H1 (cell line): ENCODE measurements at regions not wholly inside any gene's neighbourhood (a gene's known extent, or its start where the extent isn't known, plus 50 kb on each side); places are given as distances from the start of the nearest gene placed in this dataset.

Experiments used
- CTCF ChIA-PET: fragments of 300-600 bp; sonication (Branson Sonifier 250); formaldehyde crosslinking; loops from one replicate; lab custom pipeline; 2021; ENCODE audit not compliant: partially characterized antibody; lab: Charles Lee
- POLR2A ChIA-PET: fragments of 300-600 bp; sonication (Branson Sonifier 250); formaldehyde crosslinking; loops from one replicate; lab custom pipeline; 2021; ENCODE audit warnings: inconsistent platforms; ENCODE audit not compliant: partially characterized antibody; lab: Charles Lee
- DNase-seq, 2 experiments: peaks; one replicate each; pipeline versions ENCODE4 v3.0.0 to v3.0.0-alpha.2; 2010 to 2022; ENCODE audit warnings: low spot score in 2 of 2, low read depth in 1 of 2, mixed read lengths in 1 of 2
- FAIRE-seq: peaks from 2 replicates; lab custom pipeline; 2011; peaks lifted over from hg19 to GRCh38; lab: Jason Lieb, UNC
- H2AFZ ChIP-seq: 2 replicates; pipeline ENCODE4 v1.8.1; 2012; ENCODE audit warnings: low read length, inconsistent platforms
- H2AK5ac ChIP-seq: 2 replicates; pipeline ENCODE4 v1.6.1; 2013; ENCODE audit warnings: low read depth, low read length
- H2BK120ac ChIP-seq: replicated peaks from 2 replicates; pipeline ENCODE3; 2013; ENCODE audit warnings: low read depth, low read length, inconsistent platforms
- H2BK12ac ChIP-seq: 2 replicates; pipeline ENCODE4 v1.6.1; 2013; ENCODE audit warnings: low read depth, low read length
- H2BK15ac ChIP-seq: 2 replicates; pipeline ENCODE4 v1.6.1; 2013; ENCODE audit warnings: low read length
- H2BK20ac ChIP-seq: 2 replicates; pipeline ENCODE4 v1.6.1; 2013; ENCODE audit warnings: low read length
- H2BK5ac ChIP-seq: 2 replicates; pipeline ENCODE4 v1.6.1; 2013; ENCODE audit warnings: low read depth, low read length
- H3K14ac ChIP-seq: 2 replicates; pipeline ENCODE4 v1.6.1; 2013; ENCODE audit warnings: inconsistent platforms; ENCODE audit not compliant: insufficient read length
- H3K18ac ChIP-seq: 2 replicates; pipeline ENCODE4 v1.6.1; 2013; ENCODE audit warnings: low read length; ENCODE audit errors: extremely low read depth
- H3K23ac ChIP-seq: 2 replicates; pipeline ENCODE4 v1.6.1; 2013; ENCODE audit warnings: inconsistent platforms; ENCODE audit not compliant: insufficient read length
- H3K23me2 ChIP-seq: 2 replicates; pipeline ENCODE4 v1.6.1; 2013; ENCODE audit warnings: low read depth, low read length
- H3K27ac ChIP-seq: 2 replicates; pipeline ENCODE4 v1.6.1; 2011; ENCODE audit warnings: low read depth, low read length, inconsistent platforms
- H3K27me3 ChIP-seq, 4 experiments: replicated peaks in 1 of 4; 1 replicate in 1 of 4; 2 replicates in 3 of 4; pipeline versions ENCODE4 v1.6.1 to v1.8.1; 2011 to 2013; ENCODE audit warnings: low read length in 3 of 4, mild to moderate bottlenecking in 3 of 4, inconsistent platforms in 2 of 4, mixed read lengths in 2 of 4, moderate library complexity in 1 of 4; ENCODE audit not compliant: control insufficient read depth in 3 of 4, insufficient read depth in 3 of 4; ENCODE audit errors: extremely low read depth in 1 of 4
- H3K36me3 ChIP-seq, 4 experiments: 2 replicates each; pipeline versions ENCODE4 v1.6.1 to v1.8.1; 2011 to 2013; ENCODE audit warnings: mild to moderate bottlenecking in 4 of 4, low read length in 3 of 4, moderate library complexity in 2 of 4, control low read depth in 1 of 4, inconsistent platforms in 1 of 4; ENCODE audit not compliant: insufficient read depth in 4 of 4, control insufficient read depth in 2 of 4
- H3K4ac ChIP-seq: replicated peaks from 2 replicates; pipeline ENCODE3; 2013; ENCODE audit warnings: low read length, low read depth, mixed read lengths, inconsistent platforms; ENCODE audit not compliant: insufficient read length
- H3K4me1 ChIP-seq, 4 experiments: replicated peaks in 1 of 4; 1 replicate in 1 of 4; 2 replicates in 3 of 4; pipeline versions ENCODE4 v1.6.1 to v1.8.1; 2011 to 2013; ENCODE audit warnings: low read length in 3 of 4, inconsistent platforms in 2 of 4, mixed read lengths in 1 of 4; ENCODE audit not compliant: insufficient read depth in 4 of 4, control insufficient read depth in 3 of 4
- H3K4me2 ChIP-seq, 2 experiments: 2 replicates each; pipeline versions ENCODE4 v1.6.1 to v1.8.1; 2011 to 2013; ENCODE audit warnings: low read depth in 2 of 2, low read length in 2 of 2, control low read depth in 1 of 2, inconsistent platforms in 1 of 2, mild to moderate bottlenecking in 1 of 2; ENCODE audit not compliant: insufficient read depth in 1 of 2
- H3K4me3 ChIP-seq, 4 experiments: fragments of 200-600, 300-600 bp in 1 of 4; sonication (generic), shearing (Covaris generic), sonication (Bioruptor Twin) in 1 of 4; 2 replicates each; pipeline versions ENCODE4 v1.5.1 to v1.8.1; 2011 to 2016; ENCODE audit warnings: low read length in 4 of 4, low read depth in 3 of 4, control low read depth in 2 of 4, inconsistent platforms in 2 of 4, mild to moderate bottlenecking in 2 of 4, mixed read lengths in 1 of 4, moderate library complexity in 1 of 4; ENCODE audit not compliant: insufficient read depth in 2 of 4; ENCODE audit errors: extremely low read depth in 1 of 4
- H3K56ac ChIP-seq: replicated peaks from 2 replicates; pipeline ENCODE3; 2013; ENCODE audit warnings: low read depth, mild to moderate bottlenecking, mixed read lengths, low read length, inconsistent platforms; ENCODE audit not compliant: insufficient read length
- H3K79me1 ChIP-seq: 2 replicates; pipeline ENCODE4 v1.6.1; 2013; ENCODE audit warnings: low read depth, low read length, control low read depth
- H3K79me2 ChIP-seq, 2 experiments: 2 replicates each; pipeline versions ENCODE4 v1.6.1 to v1.8.1; 2012 to 2013; ENCODE audit warnings: low read length in 2 of 2, mild to moderate bottlenecking in 2 of 2, inconsistent platforms in 1 of 2; ENCODE audit not compliant: insufficient read depth in 2 of 2, control insufficient read depth in 1 of 2
- H3K9ac ChIP-seq, 4 experiments: replicated peaks in 1 of 4; 1 replicate in 1 of 4; 2 replicates in 3 of 4; pipeline versions ENCODE4 v1.6.1 to v1.8.1; 2011 to 2013; ENCODE audit warnings: low read depth in 3 of 4, low read length in 3 of 4, control low read depth in 2 of 4, mild to moderate bottlenecking in 2 of 4, moderate library complexity in 2 of 4, inconsistent platforms in 1 of 4; ENCODE audit errors: extremely low read depth in 1 of 4
- H3K9me3 ChIP-seq, 2 experiments: 2 replicates each; pipeline versions ENCODE4 v1.6.1 to v1.8.1; 2012 to 2013; ENCODE audit warnings: mild to moderate bottlenecking in 2 of 2, moderate library complexity in 2 of 2, control low read depth in 1 of 2, inconsistent platforms in 1 of 2, low read depth in 1 of 2, low read length in 1 of 2, mixed read lengths in 1 of 2; ENCODE audit not compliant: insufficient read depth in 2 of 2
- H4K20me1 ChIP-seq, 2 experiments: replicated peaks in 1 of 2; 2 replicates each; pipeline versions ENCODE3 to v1.8.1; 2011 to 2013; ENCODE audit warnings: inconsistent platforms in 2 of 2, low read length in 2 of 2, mild to moderate bottlenecking in 1 of 2; ENCODE audit not compliant: insufficient read depth in 2 of 2, control insufficient read depth in 1 of 2
- H4K5ac ChIP-seq: 2 replicates; pipeline ENCODE4 v1.6.1; 2013; ENCODE audit warnings: low read length, low read depth, mixed read lengths, inconsistent platforms; ENCODE audit not compliant: insufficient read length
- H4K8ac ChIP-seq: 2 replicates; pipeline ENCODE4 v1.8.0; 2013; ENCODE audit warnings: mild to moderate bottlenecking, moderate library complexity, low read length, inconsistent platforms; ENCODE audit not compliant: insufficient read depth; ENCODE audit errors: extremely low read depth
- H4K91ac ChIP-seq: replicated peaks from 2 replicates; pipeline ENCODE3; 2013; ENCODE audit warnings: low read length, mixed read lengths, inconsistent platforms; ENCODE audit not compliant: insufficient read length
- ATF3 ChIP-seq: IDR thresholded peaks from 2 replicates; pipeline ENCODE4 v1.6.1; 2011; ENCODE audit warnings: low read depth, mild to moderate bottlenecking, low read length; ENCODE audit not compliant: insufficient read depth
- EGR1 ChIP-seq: IDR thresholded peaks from 2 replicates; pipeline ENCODE4 v1.6.1; 2011; ENCODE audit warnings: low read depth, low read length, borderline replicate concordance
- EP300 ChIP-seq, 2 experiments: IDR thresholded peaks; 1 replicate in 1 of 2; 2 replicates in 1 of 2; pipeline ENCODE4 v1.6.1; 2011 to 2012; ENCODE audit warnings: low read depth in 2 of 2, low read length in 2 of 2, mild to moderate bottlenecking in 2 of 2, borderline replicate concordance in 1 of 2, inconsistent platforms in 1 of 2, moderate library complexity in 1 of 2
- KDM4A ChIP-seq: IDR thresholded peaks from one replicate; pipeline ENCODE4 v1.7.1; 2012; ENCODE audit warnings: low read depth, mild to moderate bottlenecking, moderate library complexity, low read length, inconsistent platforms; ENCODE audit not compliant: severe bottlenecking
- MAFK ChIP-seq: IDR thresholded peaks from 2 replicates; pipeline ENCODE4 v1.6.1; 2012; ENCODE audit warnings: low read depth, mild to moderate bottlenecking, improper control_type of control experiment, low read length
- PHF8 ChIP-seq: fragments of 200-600 bp; sonication (generic); conservative IDR thresholded peaks from 2 replicates; pipeline ENCODE4 v1.7.1; 2012; ENCODE audit warnings: low read depth, mild to moderate bottlenecking, inconsistent platforms, low read length, moderate library complexity
- RBBP5 ChIP-seq: IDR thresholded peaks from 2 replicates; pipeline ENCODE4 v1.7.1; 2012; ENCODE audit warnings: low read depth, mild to moderate bottlenecking, inconsistent platforms, low read length, moderate library complexity, borderline replicate concordance
- SUZ12 ChIP-seq: fragments of 200-600 bp; sonication (generic); IDR thresholded peaks from 2 replicates; pipeline ENCODE4 v1.6.1; 2012; ENCODE audit warnings: mild to moderate bottlenecking, inconsistent platforms, low read length, moderate library complexity, mixed read lengths
- TBP ChIP-seq: IDR thresholded peaks from 2 replicates; pipeline ENCODE4 v1.6.1; 2011; ENCODE audit warnings: low read depth, low read length, improper control_type of control experiment
- TEAD4 ChIP-seq: IDR thresholded peaks from 2 replicates; pipeline ENCODE4 v1.6.1; 2012; ENCODE audit warnings: low read depth, low read length, inconsistent platforms, mixed read lengths
- ZNF274 ChIP-seq: IDR thresholded peaks from 2 replicates; pipeline ENCODE4 v1.7.0; 2012; ENCODE audit warnings: low read length, borderline replicate concordance; ENCODE audit errors: extremely low read depth
- WGBS, 2 experiments: shearing (Covaris generic) in 1 of 2; methylation state at CpG; one replicate each; pipeline versions ENCODE4 v1.1.6 to v1.1.7; 2013 to 2015; ENCODE audit warnings: low lambda C conversion rate in 2 of 2, mixed read lengths in 2 of 2, inconsistent platforms in 1 of 2, low coverage in 1 of 2, missing lambda C conversion rate in 1 of 2; ENCODE audit not compliant: insufficient replicate concordance in 2 of 2, insufficient coverage in 1 of 2, insufficient read length in 1 of 2; ENCODE audit errors: extremely low coverage in 1 of 2, missing lambda C conversion rate in 1 of 2; 5-methylcytosine and 5-hydroxymethylcytosine counted together

DNA sequence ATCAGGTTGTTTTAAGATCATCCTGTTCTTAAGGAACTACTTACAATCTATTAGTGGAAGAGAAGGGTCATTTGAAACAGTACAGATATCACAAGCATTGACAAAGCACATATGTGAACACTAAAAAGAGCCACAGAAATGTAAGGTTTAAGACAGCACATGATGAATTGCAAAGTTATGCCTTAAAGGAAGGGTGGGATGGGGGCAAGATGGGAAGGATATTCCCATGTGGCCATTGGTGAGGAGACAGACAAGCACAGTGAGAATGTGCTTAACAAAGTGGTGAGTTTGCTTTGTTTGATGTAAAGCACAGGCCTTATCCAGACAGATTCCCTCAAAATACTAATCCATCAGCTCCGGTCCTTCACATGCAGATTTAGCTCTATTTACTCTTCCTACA lies 151.6 kb upstream of the IVNS1ABP start:
- DNase-seq (no peak), FAIRE-seq (no peak)
- Histone ChIP-seq H4K91ac (no peak overlapping the region), H2BK120ac (no peak overlapping the region), H3K27ac (no peak overlapping the region), H3K4ac (no peak overlapping the region), H3K9me3 (no peaks in the 10 kb centered on the region), H4K20me1 (no peaks in the 10 kb centered on the region), H3K18ac (no peak overlapping the region), H2BK12ac (no peak overlapping the region), H3K23ac (no peak overlapping the region), H3K27me3 (no peaks in the 10 kb centered on the region), H2BK20ac (no peak overlapping the region), H3K36me3 (no peaks in the 10 kb centered on the region), H3K56ac (no peak overlapping the region), H3K14ac (no peak overlapping the region), H3K9ac (no peak overlapping the region), H2AK5ac (no peak overlapping the region), H3K4me1 (no peaks in the 10 kb centered on the region), H4K8ac (no peak overlapping the region), H2AFZ (no peak overlapping the region), H3K79me1 (no peaks in the 10 kb centered on the region), H3K4me2 (no peak overlapping the region), H4K5ac (no peak overlapping the region), H3K79me2 (no peaks in the 10 kb centered on the region), H2BK15ac (0 out of 2 replicates have a peak overlapping the region, but pooled peaks have one; percentile 65), H2BK5ac (no peak overlapping the region), H3K4me3 (no peak overlapping the region), H3K23me2 (no peaks in the 10 kb centered on the region; the same call in 1 of the 2 replicates)
- CTCF ChIA-PET = interaction anchor here (0.9 to 1.1 kb wide), 2 partner anchors 11 to 90 kb away, joined by 3 read pairs; no protein-coding TSS in a partner anchor
- WGBS, 2 experiments = 89 to 100% methylated on average over 1 of the region's 1 CpG
- POLR2A ChIA-PET = no interaction called here
- no peak for TF ChIP-seq RBBP5
- TF ChIP-seq ATF3 = no peak
- TF ChIP-seq EP300 (IDR thresholded peaks at IDR 0.05; ENCODE audit: borderline replicate concordance in 1 of 2, low read depth in 2 of 2, low read length in 2 of 2) = no peak
- TF ChIP-seq EGR1 = no peak
- TF ChIP-seq TBP = no peak
- TF ChIP-seq ZNF274 = no peak
- TF ChIP-seq PHF8 = no peak
- no peak for TF ChIP-seq MAFK
- no peak for TF ChIP-seq TEAD4
- no peak for TF ChIP-seq KDM4A
- no peak for TF ChIP-seq SUZ12
